Right atrium auricular region (tissue), 2 donors: ENCODE measurements at regions not wholly inside any gene's neighbourhood (a gene's known extent, or its start where the extent isn't known, plus 50 kb on each side); places are given as distances from the start of the nearest gene placed in this dataset.

ENCODE experiments used
- DNase-seq: peaks from one replicate; pipeline ENCODE4 v3.0.0-alpha.2; 2019; ENCODE audit warnings: low spot score
- H3K27ac ChIP-seq, 2 donors: fragments of 200-600 bp; sonication (generic); 1 replicate in 1 of 2; 2 replicates in 1 of 2; pipeline ENCODE4 v1.5.1; 2016 to 2019
- H3K27me3 ChIP-seq, 2 donors: fragments of 200-600 bp; sonication (generic); one replicate each; pipeline versions ENCODE4 v1.5.1 to v1.6.0; 2017 to 2019
- H3K36me3 ChIP-seq: fragments of 200-600 bp; sonication (generic); one replicate; pipeline ENCODE4 v1.5.1; 2016
- H3K4me1 ChIP-seq, 2 donors: fragments of 200-600 bp; sonication (generic); one replicate each; pipeline versions ENCODE4 v1.5.1 to v1.6.0; 2017 to 2019
- H3K4me3 ChIP-seq, 2 donors: fragments of 200-600 bp; sonication (generic); 1 replicate in 1 of 2; 2 replicates in 1 of 2; pipeline ENCODE4 v1.5.1; 2017 to 2019; ENCODE audit warnings: mild to moderate bottlenecking in 1 of 2, moderate library complexity in 1 of 2
- H3K9me3 ChIP-seq, 2 donors: fragments of 200-600 bp; sonication (generic); one replicate each; pipeline ENCODE4 v1.5.1; 2019
- CTCF ChIP-seq, 2 donors: fragments of 200-600 bp; sonication (generic); IDR thresholded peaks; one replicate each; pipeline ENCODE4 v1.5.1; 2019; ENCODE audit warnings: antibody characterized with exemption in 2 of 2

DNA sequence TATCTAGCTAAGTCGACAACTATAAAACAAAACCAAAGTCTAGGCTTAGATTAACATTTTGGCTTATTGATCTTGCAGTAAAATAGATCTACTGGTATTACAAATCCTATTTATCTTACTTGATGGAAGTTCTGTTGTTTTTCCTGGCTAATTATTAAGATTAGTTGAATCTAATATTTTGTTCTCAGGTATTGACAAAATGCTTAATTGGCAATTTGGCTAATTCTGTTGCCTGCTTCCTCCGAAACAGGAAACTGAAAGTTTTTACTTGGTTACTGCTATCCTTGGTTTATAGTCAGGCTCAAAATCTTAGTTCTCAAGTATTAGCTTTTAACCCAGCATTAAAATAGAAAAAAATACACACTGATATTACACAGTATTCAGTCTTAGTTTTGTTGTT is 820.5 kb downstream of the NR2F1-AS1 start:
- Histone ChIP-seq H3K9me3 (no peaks in the 10 kb centered on the region), H3K36me3 (no peaks in the 10 kb centered on the region), H3K4me3 (no peak overlapping the region), H3K4me1 (no peaks in the 10 kb centered on the region), H3K27ac (no peak overlapping the region), H3K27me3 (no peaks in the 10 kb centered on the region)
- DNase-seq, result no peak
- no peak for TF ChIP-seq CTCF (IDR thresholded peaks at IDR 0.05)

- no peak overlapping the region for H3K4me3 ChIP-seq
- H3K27me3 ChIP-seq, result no peaks in the 10 kb centered on the region
- no peaks in the 10 kb centered on the region for H3K9me3 ChIP-seq
- H3K36me3 ChIP-seq, result no peaks in the 10 kb centered on the region
- H3K4me1 ChIP-seq, result no peaks in the 10 kb centered on the region
- DNase-seq, result no peak
- no peak overlapping the region for H3K27ac ChIP-seq
- TF ChIP-seq CTCF (IDR thresholded peaks at IDR 0.05), result no peak
Measured at GRCh38 chr5:92758552-92758951, 822.5 kb downstream of the NR2F1-AS1 start.

DNA sequence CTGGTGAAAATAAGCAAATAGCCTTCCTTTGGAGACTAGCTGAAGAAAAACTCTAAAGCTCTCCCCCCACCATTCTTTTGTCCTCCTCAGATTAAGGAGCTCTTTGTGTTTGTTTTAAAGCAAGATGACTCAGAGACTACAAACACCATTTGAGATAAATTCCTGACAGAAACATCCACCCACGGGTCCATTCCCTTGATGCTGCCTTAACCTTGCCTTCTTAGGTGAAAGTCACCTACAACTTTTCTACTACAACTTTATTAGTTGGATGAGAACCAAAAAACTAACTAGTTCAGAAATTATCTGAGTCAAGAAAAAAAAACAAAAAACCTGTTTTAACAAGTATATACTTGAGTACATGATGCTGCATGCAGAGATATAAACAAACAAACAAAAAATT is 831.1 kb downstream of the NR2F1-AS1 start:
- Histone ChIP-seq H3K9me3 (no peaks in the 10 kb centered on the region), H3K36me3 (no peaks in the 10 kb centered on the region), H3K27ac (no peak overlapping the region), H3K4me3 (no peak overlapping the region), H3K27me3 (no peaks in the 10 kb centered on the region), H3K4me1 (no peaks in the 10 kb centered on the region)
- no peak for TF ChIP-seq CTCF (IDR thresholded peaks at IDR 0.05)
- DNase-seq, result no peak

GRCh38 chr5:92748072-92748676 is 832.8 kb downstream of the NR2F1-AS1 start:
- H3K4me1 ChIP-seq, result no peaks in the 10 kb centered on the region
- H3K27me3 ChIP-seq, result no peaks in the 10 kb centered on the region
- TF ChIP-seq CTCF (IDR thresholded peaks at IDR 0.05), result no peak
- H3K4me3 ChIP-seq, result no peak overlapping the region
- H3K27ac ChIP-seq, result no peak overlapping the region
- no peaks in the 10 kb centered on the region for H3K36me3 ChIP-seq
- no peaks in the 10 kb centered on the region for H3K9me3 ChIP-seq
- no peak for DNase-seq

GRCh38 chr5:92741906-92742305 is 839.1 kb downstream of the NR2F1-AS1 start:
- no peaks in the 10 kb centered on the region for H3K4me1 ChIP-seq
- no peaks in the 10 kb centered on the region for H3K36me3 ChIP-seq
- peaks cover 0 to 5% of the 10 kb centered on the region in 2 donors for H3K9me3 ChIP-seq
- no peak overlapping the region for H3K4me3 ChIP-seq
- H3K27me3 ChIP-seq, result no peaks in the 10 kb centered on the region
- no peak for DNase-seq
- no peak overlapping the region for H3K27ac ChIP-seq
- TF ChIP-seq CTCF (IDR thresholded peaks at IDR 0.05), result no peak
